HEK293 (cell line): ENCODE measurements at regions not wholly inside any gene's neighbourhood (a gene's known extent, or its start where the extent isn't known, plus 50 kb on each side); places are given as distances from the start of the nearest gene placed in this dataset.

ENCODE experiments used
- GLIS1 ChIP-seq: fragments of 450-650 bp; formaldehyde crosslinking; IDR thresholded peaks from 2 replicates; pipeline ENCODE4 v1.5.1; 2016; ENCODE audit warnings: missing biosample characterization, missing genetic modification characterization
- KLF9 ChIP-seq: fragments of 450-650 bp; formaldehyde crosslinking; IDR thresholded peaks from 2 replicates; pipeline ENCODE4 v1.5.1; 2016; ENCODE audit warnings: missing biosample characterization, missing genetic modification characterization, low read depth
- RBAK ChIP-seq: fragments of 450-650 bp; formaldehyde crosslinking; IDR thresholded peaks from 2 replicates; pipeline ENCODE4 v1.5.1; 2016; ENCODE audit warnings: missing biosample characterization, missing genetic modification characterization
- SP2 ChIP-seq: fragments of 450-650 bp; formaldehyde crosslinking; IDR thresholded peaks from 2 replicates; pipeline ENCODE4 v1.5.1; 2016; ENCODE audit warnings: missing biosample characterization, missing genetic modification characterization
- YY1 ChIP-seq: fragments of 450-650 bp; formaldehyde crosslinking; IDR thresholded peaks from 2 replicates; pipeline ENCODE4 v1.5.1; 2018; ENCODE audit warnings: missing biosample characterization, missing genetic modification characterization
- ZBTB1 ChIP-seq: fragments of 450-650 bp; formaldehyde crosslinking; IDR thresholded peaks from 2 replicates; pipeline ENCODE4 v1.5.1; 2016; ENCODE audit warnings: missing biosample characterization, missing genetic modification characterization
- ZFP41 ChIP-seq: fragments of 450-650 bp; formaldehyde crosslinking; IDR thresholded peaks from 2 replicates; pipeline ENCODE4 v1.5.1; 2016; ENCODE audit warnings: missing biosample characterization, missing genetic modification characterization, borderline replicate concordance
- ZNF121 ChIP-seq: fragments of 450-650 bp; formaldehyde crosslinking; IDR thresholded peaks from 2 replicates; pipeline ENCODE4 v1.5.1; 2016; ENCODE audit warnings: missing biosample characterization, missing genetic modification characterization
- ZNF184 ChIP-seq: fragments of 450-650 bp; IDR thresholded peaks from 2 replicates; pipeline ENCODE4 v1.5.1; 2018; ENCODE audit warnings: missing biosample characterization, mild to moderate bottlenecking, missing genetic modification characterization
- ZNF24 ChIP-seq: fragments of 450-650 bp; formaldehyde crosslinking; IDR thresholded peaks from 2 replicates; pipeline ENCODE4 v1.5.1; 2016; ENCODE audit warnings: missing biosample characterization, missing genetic modification characterization
- ZNF658 ChIP-seq: fragments of 450-650 bp; formaldehyde crosslinking; IDR thresholded peaks from 2 replicates; pipeline ENCODE4; 2016; ENCODE audit warnings: missing biosample characterization, missing genetic modification characterization
- TF ChIP-seq, protein P1 (sequence below): fragments of 450-650 bp; formaldehyde crosslinking; IDR thresholded peaks from 2 replicates; pipeline ENCODE4 v1.5.1; 2016; ENCODE audit warnings: missing biosample characterization, missing genetic modification characterization
- TF ChIP-seq, protein P2 (sequence below): fragments of 450-650 bp; formaldehyde crosslinking; IDR thresholded peaks from 2 replicates; pipeline ENCODE4 v1.5.1; 2016; ENCODE audit warnings: missing biosample characterization, missing genetic modification characterization

DNA sequence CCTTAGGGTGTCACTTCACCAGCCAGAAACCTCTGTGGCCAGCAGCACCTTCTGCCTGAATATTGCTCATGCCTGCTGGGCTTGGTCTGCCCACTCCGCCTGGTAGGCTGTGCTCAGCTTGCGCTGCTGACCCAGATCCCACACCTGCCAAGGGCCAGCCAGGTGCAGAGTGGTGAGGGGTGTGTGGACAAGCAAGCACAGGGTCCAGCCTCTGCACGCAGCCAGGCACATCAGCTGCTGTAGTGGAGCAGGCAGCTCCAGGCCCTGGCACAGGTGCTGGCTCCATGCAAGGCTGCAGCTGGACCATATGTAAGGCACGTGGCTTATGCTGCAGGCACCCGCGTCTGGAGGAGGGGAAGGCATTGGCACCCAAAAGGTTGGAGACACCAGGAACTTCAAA is 567.4 kb downstream of the INHBA start:
- TF ChIP-seq, protein P1, sequence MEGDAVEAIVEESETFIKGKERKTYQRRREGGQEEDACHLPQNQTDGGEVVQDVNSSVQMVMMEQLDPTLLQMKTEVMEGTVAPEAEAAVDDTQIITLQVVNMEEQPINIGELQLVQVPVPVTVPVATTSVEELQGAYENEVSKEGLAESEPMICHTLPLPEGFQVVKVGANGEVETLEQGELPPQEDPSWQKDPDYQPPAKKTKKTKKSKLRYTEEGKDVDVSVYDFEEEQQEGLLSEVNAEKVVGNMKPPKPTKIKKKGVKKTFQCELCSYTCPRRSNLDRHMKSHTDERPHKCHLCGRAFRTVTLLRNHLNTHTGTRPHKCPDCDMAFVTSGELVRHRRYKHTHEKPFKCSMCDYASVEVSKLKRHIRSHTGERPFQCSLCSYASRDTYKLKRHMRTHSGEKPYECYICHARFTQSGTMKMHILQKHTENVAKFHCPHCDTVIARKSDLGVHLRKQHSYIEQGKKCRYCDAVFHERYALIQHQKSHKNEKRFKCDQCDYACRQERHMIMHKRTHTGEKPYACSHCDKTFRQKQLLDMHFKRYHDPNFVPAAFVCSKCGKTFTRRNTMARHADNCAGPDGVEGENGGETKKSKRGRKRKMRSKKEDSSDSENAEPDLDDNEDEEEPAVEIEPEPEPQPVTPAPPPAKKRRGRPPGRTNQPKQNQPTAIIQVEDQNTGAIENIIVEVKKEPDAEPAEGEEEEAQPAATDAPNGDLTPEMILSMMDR: no peak
- TF ChIP-seq ZBTB1 (tag by site-specific recombination): no peak
- TF ChIP-seq RBAK (tag by site-specific recombination): no peak
- TF ChIP-seq ZNF121 (tag by site-specific recombination): no peak
- TF ChIP-seq, protein P2, sequence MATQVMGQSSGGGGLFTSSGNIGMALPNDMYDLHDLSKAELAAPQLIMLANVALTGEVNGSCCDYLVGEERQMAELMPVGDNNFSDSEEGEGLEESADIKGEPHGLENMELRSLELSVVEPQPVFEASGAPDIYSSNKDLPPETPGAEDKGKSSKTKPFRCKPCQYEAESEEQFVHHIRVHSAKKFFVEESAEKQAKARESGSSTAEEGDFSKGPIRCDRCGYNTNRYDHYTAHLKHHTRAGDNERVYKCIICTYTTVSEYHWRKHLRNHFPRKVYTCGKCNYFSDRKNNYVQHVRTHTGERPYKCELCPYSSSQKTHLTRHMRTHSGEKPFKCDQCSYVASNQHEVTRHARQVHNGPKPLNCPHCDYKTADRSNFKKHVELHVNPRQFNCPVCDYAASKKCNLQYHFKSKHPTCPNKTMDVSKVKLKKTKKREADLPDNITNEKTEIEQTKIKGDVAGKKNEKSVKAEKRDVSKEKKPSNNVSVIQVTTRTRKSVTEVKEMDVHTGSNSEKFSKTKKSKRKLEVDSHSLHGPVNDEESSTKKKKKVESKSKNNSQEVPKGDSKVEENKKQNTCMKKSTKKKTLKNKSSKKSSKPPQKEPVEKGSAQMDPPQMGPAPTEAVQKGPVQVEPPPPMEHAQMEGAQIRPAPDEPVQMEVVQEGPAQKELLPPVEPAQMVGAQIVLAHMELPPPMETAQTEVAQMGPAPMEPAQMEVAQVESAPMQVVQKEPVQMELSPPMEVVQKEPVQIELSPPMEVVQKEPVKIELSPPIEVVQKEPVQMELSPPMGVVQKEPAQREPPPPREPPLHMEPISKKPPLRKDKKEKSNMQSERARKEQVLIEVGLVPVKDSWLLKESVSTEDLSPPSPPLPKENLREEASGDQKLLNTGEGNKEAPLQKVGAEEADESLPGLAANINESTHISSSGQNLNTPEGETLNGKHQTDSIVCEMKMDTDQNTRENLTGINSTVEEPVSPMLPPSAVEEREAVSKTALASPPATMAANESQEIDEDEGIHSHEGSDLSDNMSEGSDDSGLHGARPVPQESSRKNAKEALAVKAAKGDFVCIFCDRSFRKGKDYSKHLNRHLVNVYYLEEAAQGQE: no peak
- no peak for TF ChIP-seq GLIS1 (tag by site-specific recombination)
- no peak for TF ChIP-seq SP2 (tag by site-specific recombination)
- no peak for TF ChIP-seq ZNF24 (tag by site-specific recombination)
- no peak for TF ChIP-seq YY1
- TF ChIP-seq ZFP41 (tag by site-specific recombination): no peak
- TF ChIP-seq ZNF658 (tag by site-specific recombination): no peak
- no peak for TF ChIP-seq ZNF184 (tag by site-specific recombination)
- TF ChIP-seq KLF9 (tag by site-specific recombination): no peak
